ENCODE measurements at regions not wholly inside any gene's neighbourhood (a gene's known extent, or its start where the extent isn't known, plus 50 kb on each side); places are given as distances from the start of the nearest gene placed in this dataset.
"Not testable (repeated sequence)": the region's sequence is repeated elsewhere in the genome, so short reads cannot be mapped to it uniquely, and the experiment has no call there.

- H3K36me3 ChIP-seq (ENCODE audit: control insufficient read depth in 4 of 4, insufficient read depth in 4 of 4, low read length in 4 of 4); ATAC-seq (ENCODE audit: insufficient read depth, low FRiP score); DNase-seq; H3K4me1 ChIP-seq (ENCODE audit: control insufficient read depth in 5 of 5, insufficient read depth in 5 of 5, low read length in 5 of 5); H3K9me3 ChIP-seq (ENCODE audit: control insufficient read depth in 4 of 4, insufficient read depth in 3 of 4, low read length in 3 of 4); H3K27ac ChIP-seq (ENCODE audit: low read depth in 1 of 2, low read length in 1 of 2); H3K9ac ChIP-seq (ENCODE audit: insufficient read depth in 1 of 2, low read length in 2 of 2); H3K27me3 ChIP-seq (ENCODE audit: control insufficient read depth in 3 of 3, insufficient read depth in 3 of 3, low read length in 2 of 3); H3K4me3 ChIP-seq: not testable (repeated sequence)
- WGBS, 2 donors: no CpG with 5 or more reads among the region's 41 CpGs
Observed at GRCh38 chr1:228611707-228612106, 123.6 kb upstream of the RHOU start.

GRCh38 chr1:228622002-228622716, 113.1 kb upstream of the RHOU start:
- not testable (repeated sequence) for H3K9ac ChIP-seq (ENCODE audit: insufficient read depth in 1 of 2, low read length in 2 of 2); DNase-seq; ATAC-seq (ENCODE audit: insufficient read depth, low FRiP score); H3K36me3 ChIP-seq (ENCODE audit: control insufficient read depth in 4 of 4, insufficient read depth in 4 of 4, low read length in 4 of 4); H3K27me3 ChIP-seq (ENCODE audit: control insufficient read depth in 3 of 3, insufficient read depth in 3 of 3, low read length in 2 of 3); H3K4me3 ChIP-seq; H3K4me1 ChIP-seq (ENCODE audit: control insufficient read depth in 5 of 5, insufficient read depth in 5 of 5, low read length in 5 of 5); H3K27ac ChIP-seq (ENCODE audit: low read depth in 1 of 2, low read length in 1 of 2); H3K9me3 ChIP-seq (ENCODE audit: control insufficient read depth in 4 of 4, insufficient read depth in 3 of 4, low read length in 3 of 4)
- 0% methylated on average over 1 of the region's 52 CpGs; no CpG with 5 or more reads in 1 of the 2 donors for WGBS, 2 donors

- ATAC-seq (ENCODE audit: insufficient read depth, low FRiP score); H3K4me1 ChIP-seq (ENCODE audit: control insufficient read depth in 5 of 5, insufficient read depth in 5 of 5, low read length in 5 of 5); H3K9ac ChIP-seq (ENCODE audit: insufficient read depth in 1 of 2, low read length in 2 of 2); H3K27me3 ChIP-seq (ENCODE audit: control insufficient read depth in 3 of 3, insufficient read depth in 3 of 3, low read length in 2 of 3); DNase-seq; H3K36me3 ChIP-seq (ENCODE audit: control insufficient read depth in 4 of 4, insufficient read depth in 4 of 4, low read length in 4 of 4); H3K9me3 ChIP-seq (ENCODE audit: control insufficient read depth in 4 of 4, insufficient read depth in 3 of 4, low read length in 3 of 4); H3K4me3 ChIP-seq; H3K27ac ChIP-seq (ENCODE audit: low read depth in 1 of 2, low read length in 1 of 2): not testable (repeated sequence)
- WGBS, 2 donors: no CpG with 5 or more reads among the region's 30 CpGs
Observed at GRCh38 chr1:228626481-228626880, 108.8 kb upstream of the RHOU start.

GRCh38 chr1:228632858-228633257, 102.4 kb upstream of the RHOU start:
- not testable (repeated sequence) for H3K27me3 ChIP-seq (ENCODE audit: control insufficient read depth in 3 of 3, insufficient read depth in 3 of 3, low read length in 2 of 3); DNase-seq; H3K27ac ChIP-seq (ENCODE audit: low read depth in 1 of 2, low read length in 1 of 2); H3K36me3 ChIP-seq (ENCODE audit: control insufficient read depth in 4 of 4, insufficient read depth in 4 of 4, low read length in 4 of 4); H3K4me3 ChIP-seq; H3K9me3 ChIP-seq (ENCODE audit: control insufficient read depth in 4 of 4, insufficient read depth in 3 of 4, low read length in 3 of 4); H3K4me1 ChIP-seq (ENCODE audit: control insufficient read depth in 5 of 5, insufficient read depth in 5 of 5, low read length in 5 of 5); H3K9ac ChIP-seq (ENCODE audit: insufficient read depth in 1 of 2, low read length in 2 of 2); ATAC-seq (ENCODE audit: insufficient read depth, low FRiP score)
- no CpG with 5 or more reads among the region's 42 CpGs for WGBS, 2 donors

- H3K9ac ChIP-seq (ENCODE audit: insufficient read depth in 1 of 2, low read length in 2 of 2); H3K36me3 ChIP-seq (ENCODE audit: control insufficient read depth in 4 of 4, insufficient read depth in 4 of 4, low read length in 4 of 4); H3K4me3 ChIP-seq; H3K9me3 ChIP-seq (ENCODE audit: control insufficient read depth in 4 of 4, insufficient read depth in 3 of 4, low read length in 3 of 4); H3K4me1 ChIP-seq (ENCODE audit: control insufficient read depth in 5 of 5, insufficient read depth in 5 of 5, low read length in 5 of 5); H3K27me3 ChIP-seq (ENCODE audit: control insufficient read depth in 3 of 3, insufficient read depth in 3 of 3, low read length in 2 of 3); ATAC-seq (ENCODE audit: insufficient read depth, low FRiP score); H3K27ac ChIP-seq (ENCODE audit: low read depth in 1 of 2, low read length in 1 of 2): not testable (repeated sequence)
- peak in 1 of 3 donors; percentile 28 for DNase-seq
- 49 to 57% methylated on average over 19 to 37 of the region's 40 CpGs for WGBS, 2 donors
Observed at GRCh38 chr1:228635304-228635703, 100.0 kb upstream of the RHOU start.

GRCh38 chr1:228637529-228637928, 97.8 kb upstream of the RHOU start:
- not testable (repeated sequence) for H3K27ac ChIP-seq (ENCODE audit: low read depth in 1 of 2, low read length in 1 of 2); H3K36me3 ChIP-seq (ENCODE audit: control insufficient read depth in 4 of 4, insufficient read depth in 4 of 4, low read length in 4 of 4); H3K4me1 ChIP-seq (ENCODE audit: control insufficient read depth in 5 of 5, insufficient read depth in 5 of 5, low read length in 5 of 5); H3K9me3 ChIP-seq (ENCODE audit: control insufficient read depth in 4 of 4, insufficient read depth in 3 of 4, low read length in 3 of 4); ATAC-seq (ENCODE audit: insufficient read depth, low FRiP score); H3K27me3 ChIP-seq (ENCODE audit: control insufficient read depth in 3 of 3, insufficient read depth in 3 of 3, low read length in 2 of 3); H3K9ac ChIP-seq (ENCODE audit: insufficient read depth in 1 of 2, low read length in 2 of 2); H3K4me3 ChIP-seq; DNase-seq
- no CpG with 5 or more reads among the region's 39 CpGs for WGBS, 2 donors

All from lung (tissue), 9 donors.